Mammary epithelial cell (primary cell): ENCODE measurements at regions not wholly inside any gene's neighbourhood (a gene's known extent, or its start where the extent isn't known, plus 50 kb on each side); places are given as distances from the start of the nearest gene placed in this dataset.

ENCODE experiments used
- CTCF ChIP-seq, 2 donors: IDR thresholded peaks in 1 of 2; conservative IDR thresholded peaks in 1 of 2; 2 replicates each; pipeline ENCODE4 v1.5.1; 2011 to 2012; ENCODE audit warnings: inconsistent platforms in 2 of 2, low read length in 2 of 2, mild to moderate bottlenecking in 2 of 2, control low read depth in 1 of 2, low read depth in 1 of 2; ENCODE audit not compliant: insufficient read depth in 1 of 2; ENCODE audit errors: extremely low read depth in 1 of 2
- EZH2 ChIP-seq: IDR thresholded peaks from 2 replicates; pipeline ENCODE4 v1.6.1; 2012; ENCODE audit warnings: low read length, inconsistent platforms, borderline replicate concordance

- no peak for TF ChIP-seq CTCF (conservative IDR thresholded peaks at IDR 0.05 in 1 of 2, IDR thresholded peaks at IDR 0.05 in 1 of 2; ENCODE audit: extremely low read depth in 1 of 2, insufficient read depth in 1 of 2, low read depth in 1 of 2, low read length in 2 of 2)
- TF ChIP-seq EZH2 = no peak
These were observed 91.7 kb upstream of the GDNF start for GRCh38 chr5:37931541-37931940.
